SK-N-SH (cell line): ENCODE measurements at regions not wholly inside any gene's neighbourhood (a gene's known extent, or its start where the extent isn't known, plus 50 kb on each side); places are given as distances from the start of the nearest gene placed in this dataset.

Experiments
- CTCF ChIA-PET: fragments of 300-600, 350-600 bp; formaldehyde crosslinking; extraction: SDS; loops from one replicate; lab custom pipeline; 2021; lab: Yijun Ruan, JAX
- POLR2A ChIA-PET: fragments of 350-600 bp; sonication (Branson Sonifier 250); formaldehyde crosslinking; extraction: SDS; loops from one replicate; lab custom pipeline; 2020; ENCODE audit warnings: antibody characterized with exemption, inconsistent platforms; lab: Yijun Ruan, JAX
- DNase-seq: peaks from one replicate; pipeline ENCODE4 v3.0.0; 2012
- H2AFZ ChIP-seq: fragments of 200-600 bp; sonication (generic); 2 replicates; pipeline ENCODE4 v1.8.1; 2016; ENCODE audit warnings: antibody characterized with exemption, mild to moderate bottlenecking, low read depth
- H3F3A ChIP-seq: fragments of 200-600 bp; sonication (generic); replicated peaks from 2 replicates; pipeline ENCODE3; 2016; ENCODE audit warnings: antibody characterized with exemption, mild to moderate bottlenecking; ENCODE audit not compliant: insufficient read depth
- H3K27ac ChIP-seq, 2 experiments: fragments of 200-500 bp in 1 of 2; fragments of 200-600 bp in 1 of 2; sonication (Bioruptor generic) in 1 of 2; sonication (generic), shearing (Covaris generic) in 1 of 2; 2 replicates each; pipeline versions ENCODE4 v1.5.1 to v1.6.1; 2014 to 2016; ENCODE audit warnings: low read depth in 2 of 2, inconsistent platforms in 1 of 2, low read length in 1 of 2, mild to moderate bottlenecking in 1 of 2, mixed read lengths in 1 of 2
- H3K27me3 ChIP-seq: fragments of 200-600 bp; sonication (generic), shearing (Covaris generic); 2 replicates; pipeline ENCODE4 v1.6.1; 2016; ENCODE audit warnings: mixed run types; ENCODE audit not compliant: insufficient read depth
- H3K36me3 ChIP-seq, 2 experiments: fragments of 200-500 bp in 1 of 2; fragments of 200-600 bp in 1 of 2; sonication (Bioruptor generic) in 1 of 2; sonication (generic) in 1 of 2; replicated peaks in 1 of 2; 2 replicates each; pipeline versions ENCODE3 to v1.5.1; 2014 to 2016; ENCODE audit warnings: low read length in 1 of 2, mild to moderate bottlenecking in 1 of 2; ENCODE audit not compliant: insufficient read depth in 2 of 2, control insufficient read depth in 1 of 2
- H3K4me1 ChIP-seq, 2 experiments: fragments of 200-500 bp in 1 of 2; fragments of 200-600 bp in 1 of 2; sonication (Bioruptor generic) in 1 of 2; sonication (generic), shearing (Covaris generic) in 1 of 2; 2 replicates each; pipeline versions ENCODE4 v1.5.1 to v1.6.1; 2014 to 2016; ENCODE audit warnings: low read depth in 1 of 2, low read length in 1 of 2, mixed run types in 1 of 2; ENCODE audit not compliant: insufficient read depth in 2 of 2, control insufficient read depth in 1 of 2
- H3K4me2 ChIP-seq: fragments of 200-600 bp; sonication (generic), shearing (Covaris generic); 2 replicates; pipeline ENCODE4 v1.6.1; 2017; ENCODE audit warnings: mixed run types
- H3K4me3 ChIP-seq, 2 experiments: fragments of 200-500 bp in 1 of 2; fragments of 200-600 bp in 1 of 2; sonication (Bioruptor generic) in 1 of 2; sonication (generic), shearing (Covaris generic) in 1 of 2; 2 replicates each; pipeline versions ENCODE4 v1.5.1 to v1.8.1; 2014 to 2016; ENCODE audit warnings: low read depth in 2 of 2, inconsistent platforms in 1 of 2, low read length in 1 of 2, mild to moderate bottlenecking in 1 of 2, mixed read lengths in 1 of 2, moderate library complexity in 1 of 2
- H3K79me2 ChIP-seq: fragments of 200-600 bp; sonication (generic); 2 replicates; pipeline ENCODE4 v1.8.1; 2017; ENCODE audit warnings: mild to moderate bottlenecking; ENCODE audit not compliant: insufficient read depth
- H3K9ac ChIP-seq: fragments of 200-600 bp; sonication (generic); 2 replicates; pipeline ENCODE4 v1.6.1; 2017; ENCODE audit warnings: mixed run types
- H3K9me2 ChIP-seq: fragments of 200-600 bp; sonication (generic); 2 replicates; pipeline ENCODE4 v1.6.1; 2017; ENCODE audit warnings: mixed run types
- H3K9me3 ChIP-seq: fragments of 200-600 bp; sonication (generic); 2 replicates; pipeline ENCODE4 v1.6.1; 2017; ENCODE audit warnings: mixed run types, mild to moderate bottlenecking, moderate library complexity
- H4K20me1 ChIP-seq: fragments of 200-600 bp; sonication (generic); 2 replicates; pipeline ENCODE4 v1.6.1; 2017; ENCODE audit warnings: mild to moderate bottlenecking, mixed run types; ENCODE audit not compliant: insufficient read depth
- ELF1 ChIP-seq: IDR thresholded peaks from 2 replicates; pipeline ENCODE4 v1.4.0; 2012
- EP300 ChIP-seq, 2 experiments: IDR thresholded peaks; 2 replicates each; pipeline versions ENCODE4 v1.4.0 to v1.6.1; 2012; ENCODE audit warnings: borderline replicate concordance in 1 of 2, low read depth in 1 of 2, low read length in 1 of 2
- FOSL2 ChIP-seq: IDR thresholded peaks from 2 replicates; pipeline ENCODE4 v1.4.0; 2012; ENCODE audit warnings: low read depth, mild to moderate bottlenecking, moderate library complexity, borderline replicate concordance
- FOXJ3 ChIP-seq: sonication (generic); formaldehyde crosslinking; IDR thresholded peaks from 2 replicates; pipeline ENCODE4 v1.5.1; 2020; ENCODE audit warnings: mild to moderate bottlenecking, missing genetic modification reagents
- FOXM1 ChIP-seq: IDR thresholded peaks from 2 replicates; pipeline ENCODE4 v1.4.0; 2012; ENCODE audit warnings: low read depth, mild to moderate bottlenecking
- GATA2 ChIP-seq: sonication (generic); formaldehyde crosslinking; IDR thresholded peaks from 2 replicates; pipeline ENCODE4 v1.5.0; 2020; ENCODE audit warnings: mild to moderate bottlenecking, missing genetic modification reagents
- IRF3 ChIP-seq: fragments of 150-350 bp; IDR thresholded peaks from 2 replicates; pipeline ENCODE4 v1.6.1; 2016; ENCODE audit warnings: mild to moderate bottlenecking, low read depth, low read length
- JUND ChIP-seq: IDR thresholded peaks from 2 replicates; pipeline ENCODE4 v1.4.0; 2012
- MXI1 ChIP-seq: IDR thresholded peaks from 2 replicates; pipeline ENCODE4 v1.6.1; 2012; ENCODE audit warnings: mild to moderate bottlenecking, low read depth, low read length, improper control_type of control experiment
- NRF1 ChIP-seq: IDR thresholded peaks from 2 replicates; pipeline ENCODE4 v1.6.1; 2012; ENCODE audit warnings: low read depth, mild to moderate bottlenecking, low read length
- POLR2AphosphoS5 ChIP-seq: IDR thresholded peaks from 2 replicates; pipeline ENCODE4 v1.6.1; 2012; ENCODE audit warnings: low read depth, low read length
- RAD21 ChIP-seq: IDR thresholded peaks from 2 replicates; pipeline ENCODE4 v1.6.1; 2012; ENCODE audit warnings: mild to moderate bottlenecking, low read length
- RCOR1 ChIP-seq: fragments of 150-350 bp; IDR thresholded peaks from 2 replicates; pipeline ENCODE4 v1.6.1; 2017; ENCODE audit warnings: antibody characterized with exemption, low read length
- REST ChIP-seq: IDR thresholded peaks from 2 replicates; pipeline ENCODE4 v1.6.1; 2012; ENCODE audit warnings: mild to moderate bottlenecking, low read depth, low read length, moderate library complexity
- RFX5 ChIP-seq: IDR thresholded peaks from 2 replicates; pipeline ENCODE4 v1.6.1; 2012; ENCODE audit warnings: mild to moderate bottlenecking, improper control_type of control experiment, low read length
- RXRA ChIP-seq: IDR thresholded peaks from 2 replicates; pipeline ENCODE4 v1.4.0; 2012; ENCODE audit warnings: low read depth, mild to moderate bottlenecking, borderline replicate concordance
- SIN3A ChIP-seq: IDR thresholded peaks from 2 replicates; pipeline ENCODE4 v1.6.1; 2012; ENCODE audit warnings: low read depth, mild to moderate bottlenecking, low read length, moderate library complexity, borderline replicate concordance
- SMC3 ChIP-seq: IDR thresholded peaks from 2 replicates; pipeline ENCODE4 v1.6.1; 2012; ENCODE audit warnings: low read depth, low read length, improper control_type of control experiment
- TAF1 ChIP-seq: IDR thresholded peaks from 2 replicates; pipeline ENCODE4 v1.6.1; 2012; ENCODE audit warnings: low read depth, mild to moderate bottlenecking, low read length, moderate library complexity, borderline replicate concordance
- TCF12 ChIP-seq: IDR thresholded peaks from 2 replicates; pipeline ENCODE4 v1.4.0; 2012
- TEAD4 ChIP-seq: IDR thresholded peaks from 2 replicates; pipeline ENCODE4 v1.4.0; 2012; ENCODE audit warnings: mild to moderate bottlenecking, borderline replicate concordance; ENCODE audit not compliant: insufficient read depth
- USF1 ChIP-seq: IDR thresholded peaks from 2 replicates; pipeline ENCODE4 v1.4.0; 2012; ENCODE audit warnings: low read depth, borderline replicate concordance
- YY1 ChIP-seq: IDR thresholded peaks from 2 replicates; pipeline ENCODE4 v1.4.0; 2012; ENCODE audit warnings: low read depth, mild to moderate bottlenecking
- WGBS: methylation state at CpG from one replicate; pipeline ENCODE4 v1.1.6; 2017; ENCODE audit warnings: low lambda C conversion rate; 5-methylcytosine and 5-hydroxymethylcytosine counted together

GRCh38 chr7:8818406-8818805, 385.0 kb downstream of the NXPH1 start:
- 38% methylated on average over 2 of the region's 2 CpGs for WGBS
- Histone ChIP-seq H3K9me2 (no peaks in the 10 kb centered on the region; the same call in 1 of the 2 replicates), H3K4me3 (no peak overlapping the region), H3K4me1 (peaks cover 0 to 13% of the 10 kb centered on the region in 2 experiments; a peak in 2 of 4 replicates), H4K20me1 (no peaks in the 10 kb centered on the region), H3K36me3 (no peaks in the 10 kb centered on the region), H3K9ac (no peak overlapping the region), H3K79me2 (no peaks in the 10 kb centered on the region), H3K4me2 (no peak overlapping the region), H3K27me3 (no peaks in the 10 kb centered on the region), H3F3A (no peaks in the 10 kb centered on the region), H2AFZ (no peak overlapping the region), H3K27ac (no peak overlapping the region), H3K9me3 (no peaks in the 10 kb centered on the region)
- ChIA-PET CTCF (interaction anchor here (0.6 kb wide), 1 partner anchor 380 kb away, joined by 3 read pairs; no protein-coding TSS in a partner anchor), POLR2A (no interaction called here)
- no peak for DNase-seq
- TF ChIP-seq RAD21: no peak
- TF ChIP-seq YY1: no peak
- TF ChIP-seq MXI1: no peak
- TF ChIP-seq FOSL2: no peak
- no peak for TF ChIP-seq RCOR1
- TF ChIP-seq RXRA: no peak
- no peak for TF ChIP-seq SMC3
- TF ChIP-seq IRF3: no peak
- no peak for TF ChIP-seq TCF12
- TF ChIP-seq TEAD4: no peak
- TF ChIP-seq FOXM1: no peak
- TF ChIP-seq EP300 (IDR thresholded peaks at IDR 0.05; ENCODE audit: borderline replicate concordance in 1 of 2, low read depth in 1 of 2, low read length in 1 of 2): no peak
- no peak for TF ChIP-seq FOXJ3 (CRISPR knock-in tag)
- no peak for TF ChIP-seq TAF1
- TF ChIP-seq ELF1: no peak

- no peaks in the 10 kb centered on the region for H3K9me2 ChIP-seq
- H3K79me2 ChIP-seq: no peaks in the 10 kb centered on the region
- no peak overlapping the region for H3K4me2 ChIP-seq
- H3K4me3 ChIP-seq: no peak overlapping the region
- POLR2A ChIA-PET: no interaction called here
- H3K36me3 ChIP-seq: no peaks in the 10 kb centered on the region
- 22% methylated on average over 2 of the region's 2 CpGs for WGBS
- H3F3A ChIP-seq: no peaks in the 10 kb centered on the region
- no peak overlapping the region for H2AFZ ChIP-seq
- CTCF ChIA-PET: interaction anchor here (1.0 to 2.4 kb wide), 5 partner anchors 10 to 404 kb away, joined by 3 to 9 read pairs (median 4); no protein-coding TSS in a partner anchor
- H4K20me1 ChIP-seq: no peaks in the 10 kb centered on the region
- no peak overlapping the region for H3K9ac ChIP-seq
- DNase-seq: no peak
- H3K27me3 ChIP-seq: no peaks in the 10 kb centered on the region
- no peaks in the 10 kb centered on the region for H3K9me3 ChIP-seq
- H3K4me1 ChIP-seq: peaks cover 0 to 9% of the 10 kb centered on the region in 2 experiments; a peak in 2 of 4 replicates
- H3K27ac ChIP-seq: no peak overlapping the region
- no peak for TF ChIP-seq JUND
- TF ChIP-seq FOXJ3 (CRISPR knock-in tag): no peak
- TF ChIP-seq USF1: no peak
- no peak for TF ChIP-seq SIN3A
- TF ChIP-seq RXRA: no peak
- no peak for TF ChIP-seq YY1
- no peak for TF ChIP-seq REST
- TF ChIP-seq RFX5: no peak
- TF ChIP-seq TEAD4: no peak
- TF ChIP-seq POLR2AphosphoS5: no peak
- TF ChIP-seq GATA2 (CRISPR knock-in tag): no peak
- no peak for TF ChIP-seq IRF3
- no peak for TF ChIP-seq NRF1
- no peak for TF ChIP-seq TCF12
- no peak for TF ChIP-seq MXI1
- TF ChIP-seq FOSL2: no peak
Observed at GRCh38 chr7:8822595-8822994, 389.2 kb downstream of the NXPH1 start.
